Left lobe of liver (tissue), 2 donors: ENCODE measurements at regions not wholly inside any gene's neighbourhood (a gene's known extent, or its start where the extent isn't known, plus 50 kb on each side); places are given as distances from the start of the nearest gene placed in this dataset.
"Not testable (repeated sequence)": the region's sequence is repeated elsewhere in the genome, so short reads cannot be mapped to it uniquely, and the experiment has no call there.

Experiments
- ATAC-seq: fragments of 200-7000 bp; cut with Tn5 transposase; one replicate; pipeline ENCODE4 v1.9.1; 2020; ENCODE audit warnings: mild to moderate bottlenecking, moderate library complexity
- DNase-seq: peaks from one replicate; pipeline ENCODE4 v3.0.0-alpha.2; 2020; ENCODE audit warnings: low spot score
- donor health status: DM: no; HTN: no; CAD: no; lungs with moderate emphysema.
- donor health status: DM: no; HTN: yes; CAD: no.

GRCh38 chr2:11877764-11878163, 131.3 kb downstream of the LPIN1 start:
- no peak for ATAC-seq

GRCh38 chr2:11885253-11885652, 138.8 kb downstream of the LPIN1 start:
- not testable (repeated sequence) for DNase-seq, ATAC-seq

More at GRCh38 chr2:11877764-11878163, 131.3 kb downstream of the LPIN1 start:
- no peak for DNase-seq

- not testable (repeated sequence) for DNase-seq, ATAC-seq
These were observed 140.5 kb downstream of the LPIN1 start for GRCh38 chr2:11886899-11887298.

- no peak for ATAC-seq
These were observed 142.8 kb downstream of the LPIN1 start for GRCh38 chr2:11889101-11889850.

GRCh38 chr2:11889854-11890253, 143.4 kb downstream of the LPIN1 start:
- no peak for ATAC-seq

More at GRCh38 chr2:11889101-11889850, 142.8 kb downstream of the LPIN1 start:
- DNase-seq, result no peak

GRCh38 chr2:11891028-11891427, 144.6 kb downstream of the LPIN1 start:
- DNase-seq (no peak), ATAC-seq (no peak)

More at GRCh38 chr2:11889854-11890253, 143.4 kb downstream of the LPIN1 start:
- no peak for DNase-seq

- ATAC-seq (no peak), DNase-seq (no peak)
These were observed 145.4 kb downstream of the LPIN1 start for GRCh38 chr2:11891671-11892440.

- ATAC-seq, result no peak
- no peak for DNase-seq
These were observed 150.0 kb downstream of the LPIN1 start for GRCh38 chr2:11896386-11896785.

- no peak for ATAC-seq
- no peak for DNase-seq
These were observed 152.1 kb downstream of the LPIN1 start for GRCh38 chr2:11898576-11898975.

- no peak for ATAC-seq
- DNase-seq, result no peak
These were observed 152.9 kb downstream of the LPIN1 start for GRCh38 chr2:11899264-11899818.

GRCh38 chr2:11900891-11901290, 154.5 kb downstream of the LPIN1 start:
- DNase-seq, ATAC-seq: not testable (repeated sequence)

GRCh38 chr2:11901351-11902069, 155.1 kb downstream of the LPIN1 start:
- ATAC-seq (no peak), DNase-seq (no peak)

- ATAC-seq, result no peak
- DNase-seq, result no peak
These were observed 156.7 kb downstream of the LPIN1 start for GRCh38 chr2:11903085-11903606.

GRCh38 chr2:11904029-11904428, 157.6 kb downstream of the LPIN1 start:
- ATAC-seq (no peak), DNase-seq (no peak)

- DNase-seq (no peak), ATAC-seq (no peak)
These were observed 158.5 kb downstream of the LPIN1 start for GRCh38 chr2:11904941-11905340.

GRCh38 chr2:11907190-11907589, 160.8 kb downstream of the LPIN1 start:
- ATAC-seq (peak; percentile 29), DNase-seq (no peak)

GRCh38 chr2:11910971-11911370, 164.5 kb downstream of the LPIN1 start:
- ATAC-seq (no peak), DNase-seq (no peak)

GRCh38 chr2:11912980-11913379, 166.5 kb downstream of the LPIN1 start:
- ATAC-seq (no peak), DNase-seq (no peak)

- DNase-seq (no peak), ATAC-seq (no peak)
These were observed 168.0 kb downstream of the LPIN1 start for GRCh38 chr2:11914455-11914854.

GRCh38 chr2:11915650-11916049, 169.2 kb downstream of the LPIN1 start:
- ATAC-seq (no peak), DNase-seq (no peak)

GRCh38 chr2:11919953-11920352, 173.5 kb downstream of the LPIN1 start:
- ATAC-seq (no peak), DNase-seq (no peak)
